Upper lobe of right lung (tissue), 1 donor: ENCODE measurements at regions not wholly inside any gene's neighbourhood (a gene's known extent, or its start where the extent isn't known, plus 50 kb on each side); places are given as distances from the start of the nearest gene placed in this dataset.
A peak's percentile ranks its signal among the peaks of the same experiment; 100 is the strongest.

Source experiments
- ATAC-seq: fragments of 200-7000 bp; cut with Tn5 transposase; one replicate; pipeline ENCODE4 v1.9.1; 2020; ENCODE audit warnings: mild to moderate bottlenecking, moderate library complexity
- DNase-seq: peaks from one replicate; pipeline ENCODE4 v3.0.0-alpha.2; 2020
- H3K27ac ChIP-seq: fragments of 200-600 bp; one replicate; pipeline ENCODE4 v1.8.0; 2022
- H3K27me3 ChIP-seq: fragments of 200-600 bp; one replicate; pipeline ENCODE4 v1.8.0; 2022; ENCODE audit warnings: mild to moderate bottlenecking
- H3K36me3 ChIP-seq: fragments of 200-600 bp; one replicate; pipeline ENCODE4 v1.8.0; 2022
- H3K4me1 ChIP-seq: fragments of 200-600 bp; one replicate; pipeline ENCODE4 v1.8.0; 2022
- H3K4me3 ChIP-seq: fragments of 200-600 bp; one replicate; pipeline ENCODE4 v1.8.0; 2022; ENCODE audit warnings: mild to moderate bottlenecking
- H3K9me3 ChIP-seq: fragments of 200-600 bp; one replicate; pipeline ENCODE4 v1.8.0; 2022
- intact Hi-C: fragments of 100-400 bp; cut with DNase I; formaldehyde crosslinking; loops from one replicate; pipeline ENCODE4 v1.11.0; 2022
- TF ChIP-seq, protein P1 (sequence below): fragments of 200-600 bp; IDR thresholded peaks from one replicate; pipeline ENCODE4 v1.8.0; 2022; ENCODE audit warnings: antibody characterized with exemption
- donor health status: DM: no; HTN: yes; CAD: no; lungs with severe emphysema.

DNA sequence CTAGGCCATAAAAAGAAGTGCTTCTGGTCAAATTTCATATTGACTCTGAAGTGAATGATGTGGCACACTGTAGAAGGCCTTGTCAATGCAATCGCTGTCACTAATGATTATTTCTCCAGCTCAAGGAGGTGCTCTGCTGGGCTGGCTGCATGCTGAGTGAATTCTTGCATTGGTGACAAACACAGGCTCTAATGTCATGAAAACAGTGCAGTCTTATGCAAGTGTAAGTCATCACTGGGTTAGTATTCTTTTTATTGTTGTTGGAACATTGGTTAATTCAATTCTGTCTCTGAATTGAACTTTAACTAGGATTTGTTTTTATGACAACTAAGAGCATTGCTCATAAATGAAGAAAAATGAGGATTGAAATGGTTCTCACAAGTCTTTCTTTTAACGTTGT is 57.3 kb upstream of the CD180 start:
- intact Hi-C loops = no loop called here
- no peak for ATAC-seq
- no peaks in the 10 kb centered on the region for H3K9me3 ChIP-seq

DNA sequence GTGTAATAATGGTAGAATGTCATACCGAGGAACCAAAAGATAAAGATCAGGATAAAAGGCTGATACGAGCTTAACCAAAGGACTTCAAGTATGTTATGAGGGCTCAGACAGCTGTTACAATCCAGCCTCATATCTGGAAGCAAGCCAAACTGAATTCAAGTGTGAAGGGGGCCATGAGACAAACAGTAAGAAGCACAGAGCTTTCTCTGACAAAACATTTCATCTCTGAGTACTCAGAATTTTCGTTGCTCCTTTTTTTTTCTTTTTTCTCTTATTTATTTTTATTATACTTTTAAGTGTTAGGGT is 52.9 kb upstream of the CD180 start:
- intact Hi-C loops = no loop called here
- Histone ChIP-seq H3K4me1 (peaks cover 18% of the 10 kb centered on the region), H3K27ac (no peak overlapping the region), H3K27me3 (no peaks in the 10 kb centered on the region), H3K9me3 (no peaks in the 10 kb centered on the region), H3K36me3 (no peaks in the 10 kb centered on the region), H3K4me3 (no peak overlapping the region)
- ATAC-seq = no peak
- TF ChIP-seq, protein P1, sequence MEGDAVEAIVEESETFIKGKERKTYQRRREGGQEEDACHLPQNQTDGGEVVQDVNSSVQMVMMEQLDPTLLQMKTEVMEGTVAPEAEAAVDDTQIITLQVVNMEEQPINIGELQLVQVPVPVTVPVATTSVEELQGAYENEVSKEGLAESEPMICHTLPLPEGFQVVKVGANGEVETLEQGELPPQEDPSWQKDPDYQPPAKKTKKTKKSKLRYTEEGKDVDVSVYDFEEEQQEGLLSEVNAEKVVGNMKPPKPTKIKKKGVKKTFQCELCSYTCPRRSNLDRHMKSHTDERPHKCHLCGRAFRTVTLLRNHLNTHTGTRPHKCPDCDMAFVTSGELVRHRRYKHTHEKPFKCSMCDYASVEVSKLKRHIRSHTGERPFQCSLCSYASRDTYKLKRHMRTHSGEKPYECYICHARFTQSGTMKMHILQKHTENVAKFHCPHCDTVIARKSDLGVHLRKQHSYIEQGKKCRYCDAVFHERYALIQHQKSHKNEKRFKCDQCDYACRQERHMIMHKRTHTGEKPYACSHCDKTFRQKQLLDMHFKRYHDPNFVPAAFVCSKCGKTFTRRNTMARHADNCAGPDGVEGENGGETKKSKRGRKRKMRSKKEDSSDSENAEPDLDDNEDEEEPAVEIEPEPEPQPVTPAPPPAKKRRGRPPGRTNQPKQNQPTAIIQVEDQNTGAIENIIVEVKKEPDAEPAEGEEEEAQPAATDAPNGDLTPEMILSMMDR = no peak
- no peak for DNase-seq

More for the DNA sequence above, 57.3 kb upstream of the CD180 start:
- Histone ChIP-seq H3K4me3 (no peak overlapping the region), H3K27ac (no peak overlapping the region), H3K36me3 (no peaks in the 10 kb centered on the region), H3K27me3 (no peaks in the 10 kb centered on the region), H3K4me1 (peaks cover 14% of the 10 kb centered on the region)
- TF ChIP-seq, protein P1 = no peak
- no peak for DNase-seq

DNA sequence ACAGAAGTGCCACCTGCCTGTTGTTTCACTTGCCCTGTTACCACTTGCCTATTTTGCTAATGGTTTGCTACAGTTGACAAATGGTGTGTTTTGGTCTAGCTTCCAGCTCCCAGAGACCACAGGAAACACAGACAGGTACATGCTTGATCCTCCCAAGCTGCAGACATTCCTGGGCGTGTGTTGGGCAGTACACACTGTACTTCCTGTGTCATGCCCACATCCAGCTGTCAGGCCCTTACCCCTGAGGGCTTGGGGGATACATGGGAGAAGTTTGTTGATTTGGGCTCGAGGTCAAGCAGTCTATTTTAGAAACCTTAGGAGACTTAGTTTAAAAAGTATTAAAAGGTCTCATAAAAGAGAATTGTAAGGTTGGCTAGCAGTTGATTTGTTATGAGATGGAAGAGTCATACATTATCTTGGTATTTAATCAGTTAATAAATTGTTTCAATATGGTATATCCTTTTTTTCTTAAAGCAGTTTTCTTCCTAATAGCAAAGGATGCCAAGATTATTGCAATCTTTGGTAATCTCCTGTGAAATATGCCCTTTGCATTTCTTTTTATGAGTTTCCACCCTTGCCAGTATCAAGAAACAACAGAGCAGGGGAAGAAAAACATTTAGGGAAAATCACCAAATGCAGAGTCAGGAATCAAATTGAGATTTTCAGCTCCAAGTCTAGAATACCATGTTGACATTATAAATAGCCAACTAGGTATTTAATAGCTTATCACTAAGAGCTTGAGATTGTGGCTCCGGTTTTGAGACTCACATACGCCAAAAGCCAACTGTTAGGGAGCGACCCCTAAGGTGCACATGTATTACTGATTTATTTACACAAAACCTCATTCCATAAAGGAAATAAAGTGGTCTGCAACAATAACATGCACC is 52.3 kb upstream of the CD180 start:
- Histone ChIP-seq H3K27me3 (no peaks in the 10 kb centered on the region), H3K27ac (no peak overlapping the region), H3K36me3 (no peaks in the 10 kb centered on the region), H3K4me3 (no peak overlapping the region), H3K9me3 (no peaks in the 10 kb centered on the region), H3K4me1 (peaks cover 18% of the 10 kb centered on the region)
- TF ChIP-seq, protein P1 = no peak
- no peak for DNase-seq
- ATAC-seq = peak; percentile 80
- intact Hi-C loops = no loop called here

DNA sequence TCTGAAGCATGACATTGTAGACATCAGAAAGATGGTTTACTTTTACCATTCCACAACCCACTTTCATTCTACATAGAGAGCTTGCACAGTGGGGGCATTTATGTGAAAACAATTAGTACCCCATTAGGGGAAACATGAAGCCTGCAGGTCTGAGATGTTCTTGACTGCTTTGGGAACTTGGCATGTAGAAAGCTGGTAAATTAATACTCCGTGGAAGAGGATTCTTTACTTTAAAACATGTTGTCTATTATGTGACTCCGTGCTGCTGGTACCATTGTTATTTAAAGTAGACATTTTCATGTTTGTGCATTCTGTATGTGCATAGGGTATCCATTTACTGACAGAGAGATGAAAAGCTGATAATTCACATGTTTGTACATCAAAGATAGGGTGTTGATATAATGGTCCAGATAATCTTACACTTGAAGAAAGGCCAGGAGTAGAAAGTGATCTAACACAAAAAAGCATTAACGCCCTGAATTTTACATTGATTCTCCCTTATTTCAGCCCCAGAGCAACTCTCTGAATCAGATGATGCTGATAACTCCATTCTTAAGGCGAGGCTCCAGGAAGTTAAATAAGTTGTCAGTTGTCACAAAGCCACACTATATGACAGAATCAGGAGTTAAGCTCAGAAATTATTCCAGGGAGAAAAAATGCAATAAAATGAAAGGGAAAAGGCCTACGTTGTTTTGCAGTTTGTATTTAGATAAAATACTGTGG is 50.1 kb upstream of the CD180 start:
- H3K4me1 ChIP-seq = peaks cover 18% of the 10 kb centered on the region
- no peak overlapping the region for H3K27ac ChIP-seq
- H3K27me3 ChIP-seq = no peaks in the 10 kb centered on the region
- H3K4me3 ChIP-seq = no peak overlapping the region
- TF ChIP-seq, protein P1 = no peak
- intact Hi-C loops = no loop called here
- ATAC-seq (no peak), DNase-seq (no peak)
- no peaks in the 10 kb centered on the region for H3K9me3 ChIP-seq
- H3K36me3 ChIP-seq = no peaks in the 10 kb centered on the region
